DMS114 treated with DMSO at 0.1 percent for 48 hours (cell line): ENCODE measurements at regions not wholly inside any gene's neighbourhood (a gene's known extent, or its start where the extent isn't known, plus 50 kb on each side); places are given as distances from the start of the nearest gene placed in this dataset.

ENCODE experiments used
- DNase-seq: peaks from one replicate; lab custom pipeline; 2025; ENCODE audit not compliant: unreplicated experiment; lab: John Stamatoyannopoulos, UW

DNA sequence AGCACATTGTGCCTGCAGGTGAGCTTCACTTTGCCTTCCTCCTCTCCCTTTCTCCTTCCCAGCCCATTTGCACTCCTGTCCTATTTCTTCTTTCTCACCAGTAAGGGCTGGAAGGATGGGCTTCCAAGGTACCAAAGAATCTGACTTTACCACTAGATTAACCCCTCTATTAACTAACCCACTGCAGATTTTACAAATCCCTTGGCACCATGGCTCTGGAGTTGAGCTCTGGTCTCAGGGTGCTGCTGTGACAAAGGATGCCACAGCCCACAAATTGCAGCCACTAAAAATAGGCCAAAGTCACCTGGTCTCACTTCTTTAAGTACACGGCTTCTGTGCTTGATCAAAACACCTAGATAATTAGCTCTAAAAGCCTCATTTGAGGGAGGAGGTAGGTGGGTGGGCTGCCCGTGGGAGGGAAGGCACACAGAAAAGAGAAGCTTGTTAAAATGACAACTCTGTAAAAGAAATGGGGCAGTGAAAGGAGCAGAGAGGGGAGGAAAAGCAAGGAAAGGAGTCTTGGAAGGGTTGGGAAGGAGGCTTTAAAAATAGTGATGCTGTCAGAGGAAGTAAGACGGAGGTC, 327.4 kb downstream of the DRD1 start:
- DNase-seq: no peak

GRCh38 chr5:175115831-175116230, 328.2 kb downstream of the DRD1 start:
- DNase-seq: no peak

- DNase-seq: no peak
These were observed 330.0 kb downstream of the DRD1 start for GRCh38 chr5:175113947-175114346.

GRCh38 chr5:175109058-175109755, 334.8 kb downstream of the DRD1 start:
- no peak for DNase-seq

DNA sequence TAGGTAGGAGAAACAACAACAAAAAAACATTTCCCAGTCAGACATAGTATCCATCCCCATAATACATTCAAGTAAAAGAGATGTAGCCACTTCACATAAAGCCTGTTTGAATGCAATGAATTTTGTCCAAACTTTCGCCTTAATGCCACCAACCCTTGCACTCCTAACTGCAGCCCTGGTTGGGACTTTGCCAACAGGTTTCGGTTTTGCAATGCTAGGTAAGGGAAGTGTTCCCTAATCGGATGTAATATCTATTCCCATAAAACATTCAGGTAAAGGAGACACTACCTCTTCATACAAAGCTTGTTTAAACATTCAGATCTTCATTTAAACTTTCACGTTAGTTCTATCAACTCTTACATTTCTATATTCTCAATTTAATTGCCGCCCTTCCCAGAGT, 336.1 kb downstream of the DRD1 start:
- no peak for DNase-seq

GRCh38 chr5:175107028-175107588, 336.9 kb downstream of the DRD1 start:
- no peak for DNase-seq

- DNase-seq: no peak
These were observed 339.3 kb downstream of the DRD1 start for GRCh38 chr5:175104677-175105076.

DNA sequence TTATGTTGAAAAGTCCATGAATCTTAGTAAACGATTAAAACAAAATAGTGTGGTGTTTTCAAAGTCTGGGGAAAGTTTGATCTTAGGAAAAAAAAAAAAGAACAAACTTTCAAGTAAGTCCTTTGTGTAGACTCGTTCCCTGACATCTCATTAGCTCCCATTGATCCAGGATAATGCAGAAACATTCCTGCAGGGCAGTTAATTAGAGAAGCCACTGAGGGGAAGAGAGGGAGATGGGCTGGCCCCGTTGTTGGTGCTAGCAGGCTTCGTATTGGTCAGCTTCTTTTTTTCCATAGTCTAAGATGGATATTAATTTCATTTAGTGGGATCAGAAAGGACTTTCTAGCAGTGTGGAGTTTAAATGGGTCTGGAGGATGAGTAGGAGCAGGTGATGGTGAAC, 340.2 kb downstream of the DRD1 start:
- no peak for DNase-seq

GRCh38 chr5:175102717-175103116, 341.3 kb downstream of the DRD1 start:
- no peak for DNase-seq

DNA sequence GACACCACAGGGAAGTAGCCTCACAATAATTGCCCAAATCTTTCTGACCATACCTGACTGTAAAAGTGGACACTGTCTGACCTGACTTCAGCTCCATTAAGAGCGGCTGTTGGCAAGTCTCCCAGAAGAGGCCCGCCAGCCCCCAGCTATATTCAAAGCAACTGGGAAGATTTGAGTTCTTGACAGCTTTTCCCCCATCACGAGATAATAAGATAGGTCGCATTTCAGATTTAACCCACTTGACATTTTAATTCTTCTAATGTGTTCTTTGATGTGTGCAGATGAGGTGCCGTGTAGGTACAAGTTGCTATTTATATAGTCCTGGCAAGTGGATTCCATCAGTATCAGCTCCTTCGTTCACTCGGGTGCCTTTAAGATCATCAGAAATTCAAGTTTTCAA, 345.7 kb downstream of the DRD1 start:
- no peak for DNase-seq

DNA sequence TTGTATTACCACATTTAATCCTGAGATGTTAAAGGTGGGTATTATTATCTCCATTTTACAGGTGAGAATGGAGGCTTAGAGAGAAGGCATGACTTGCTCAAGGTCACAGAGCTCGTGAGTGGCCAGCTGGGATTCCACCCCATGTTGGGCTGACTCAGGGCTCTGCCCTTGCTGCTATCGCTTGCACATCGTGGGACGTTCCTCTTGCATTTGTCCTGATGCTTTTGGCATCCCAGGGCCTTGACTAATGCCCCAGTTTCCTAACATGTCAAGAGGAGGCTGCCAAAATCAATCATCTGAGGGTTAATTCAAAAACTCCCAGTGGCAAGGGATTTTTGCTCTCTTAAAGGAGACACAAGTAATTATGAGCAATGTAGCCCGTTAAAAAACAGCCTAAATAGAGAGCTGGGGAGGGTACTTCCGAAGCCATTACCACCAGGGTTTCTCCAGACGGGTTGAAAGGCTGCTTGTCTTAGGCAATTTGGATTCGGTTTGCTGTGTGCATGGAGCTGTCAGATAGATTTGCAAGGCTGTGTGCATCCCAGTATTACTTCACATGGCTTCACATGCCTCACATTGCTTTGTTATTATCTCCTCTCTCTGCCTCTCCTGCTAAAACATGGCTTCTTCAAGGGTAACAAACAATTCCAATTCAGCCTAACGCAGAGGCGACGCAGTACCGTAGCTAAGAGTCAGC, 347.4 kb downstream of the DRD1 start:
- no peak for DNase-seq

DNA sequence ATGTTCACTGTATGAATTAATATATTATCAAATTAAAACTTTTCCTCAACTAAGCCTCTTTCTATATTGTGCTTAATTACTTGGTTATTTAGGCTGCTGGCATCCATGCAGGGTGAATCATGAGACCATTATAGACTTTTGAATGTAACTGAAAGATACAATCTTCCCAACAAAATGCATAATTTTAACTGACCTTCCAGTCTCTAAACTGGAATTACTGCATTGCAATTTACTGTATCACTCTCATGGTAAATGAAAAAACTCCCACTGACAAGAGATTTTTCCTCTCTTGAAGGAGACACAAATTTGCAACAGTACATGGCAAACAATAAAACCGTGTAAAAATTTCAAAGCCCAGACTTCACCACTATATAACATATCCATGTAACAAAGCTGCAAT, 349.5 kb downstream of the DRD1 start:
- no peak for DNase-seq

DNA sequence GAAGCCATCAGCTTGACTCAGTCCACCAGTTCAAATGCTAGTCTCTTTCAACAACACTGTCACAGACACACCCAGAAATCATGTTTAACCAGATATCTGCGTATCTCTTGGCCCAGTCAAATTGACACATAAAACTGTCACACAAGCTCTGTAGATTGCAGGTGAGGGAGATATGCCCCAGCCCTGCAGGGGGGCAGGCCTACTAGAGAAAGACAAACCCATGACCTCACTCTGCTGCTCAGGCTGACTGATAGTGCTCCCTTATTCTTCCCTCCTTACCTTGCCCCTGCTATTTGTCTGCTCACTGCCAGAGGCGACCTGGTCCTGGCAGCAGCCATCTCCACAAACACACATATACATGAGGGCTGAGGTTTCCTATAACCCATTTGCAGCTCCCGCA, 351.3 kb downstream of the DRD1 start:
- DNase-seq: no peak

DNA sequence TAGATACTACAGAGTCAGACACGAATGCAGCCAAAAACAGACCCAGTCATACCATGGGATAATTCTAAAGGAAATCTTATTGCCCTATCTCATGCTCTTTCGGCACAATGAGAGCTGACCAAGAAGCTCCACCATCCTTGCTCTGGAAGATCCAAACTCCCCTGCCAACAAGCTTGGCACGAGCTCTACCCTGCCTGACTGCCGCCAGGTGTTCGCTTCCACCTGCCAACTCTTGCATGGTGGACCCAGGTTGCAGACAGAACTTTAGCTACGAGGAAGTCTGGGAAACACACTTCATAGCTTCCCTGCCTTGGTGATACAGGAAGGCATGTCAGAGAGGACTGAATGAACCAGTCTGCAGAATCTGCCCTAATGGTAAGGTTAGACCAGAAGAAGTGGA, 355.0 kb downstream of the DRD1 start:
- no peak for DNase-seq

GRCh38 chr5:175082866-175083590, 358.6 kb downstream of the MSX2 start:
- DNase-seq: no peak

- no peak for DNase-seq
These were observed 358.0 kb downstream of the MSX2 start for GRCh38 chr5:175082346-175082745.

GRCh38 chr5:175079707-175080106, 355.3 kb downstream of the MSX2 start:
- no peak for DNase-seq

- DNase-seq: no peak
These were observed 345.9 kb downstream of the MSX2 start for GRCh38 chr5:175070283-175070682.

DNA sequence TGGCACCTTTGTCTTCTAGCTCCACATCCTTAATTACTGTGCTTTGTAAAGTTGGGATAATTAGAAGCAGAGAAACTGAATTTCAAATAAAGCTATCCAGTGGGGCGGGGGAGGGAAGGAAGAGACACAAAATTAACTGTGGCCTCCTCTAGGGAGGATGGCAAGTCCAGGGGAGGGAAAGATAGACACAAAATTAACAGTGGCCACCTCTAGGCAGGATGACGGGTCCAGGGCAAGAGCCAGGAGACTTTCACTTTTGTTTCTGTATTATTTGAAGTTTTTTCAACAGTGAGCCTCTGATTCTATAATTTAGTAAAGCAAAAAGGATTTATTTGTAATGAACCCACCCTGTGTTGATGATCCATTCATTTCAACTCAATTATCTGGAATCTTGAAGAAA, 335.9 kb downstream of the MSX2 start:
- DNase-seq: no peak

- peak; percentile 63 for DNase-seq
These were observed 335.4 kb downstream of the MSX2 start for GRCh38 chr5:175059687-175060211.

- DNase-seq: no peak
These were observed 332.4 kb downstream of the MSX2 start for GRCh38 chr5:175056831-175057230.
